K562 (cell line): ENCODE measurements at regions not wholly inside any gene's neighbourhood (a gene's known extent, or its start where the extent isn't known, plus 50 kb on each side); places are given as distances from the start of the nearest gene placed in this dataset.

Experiments used
- ATAC-seq: fragments of 200-7000 bp; cut with Tn5 transposase; 3 replicates; pipeline ENCODE4 v1.9.1; 2020; ENCODE audit warnings: moderate library complexity
- BruUV-seq: library from RNA; stranded (reverse); fragments of 400-500 nt; replicated peaks from 2 replicates; lab custom pipeline; 2021; lab: Mats Ljungman, UMichigan
- CTCF ChIA-PET: fragments of 300-600 bp; formaldehyde crosslinking; extraction: SDS; loops from one replicate; lab custom pipeline; 2021; ENCODE audit warnings: low intra/inter-chr PET ratio; lab: Yijun Ruan, JAX
- POLR2A ChIA-PET: fragments of 300-600, 350-650 bp; sonication (Branson Sonifier 250); formaldehyde crosslinking; extraction: SDS; loops from one replicate; lab custom pipeline; 2021; ENCODE audit warnings: antibody characterized with exemption, inconsistent platforms; lab: Yijun Ruan, JAX
- DNase-seq, 4 experiments: peaks; one replicate each; pipeline versions ENCODE4 v3.0.0 to v3.0.0-alpha.2; 2011 to 2018; ENCODE audit warnings: low spot score in 3 of 4, mixed read lengths in 3 of 4; ENCODE audit errors: extremely low read depth in 1 of 4
- FAIRE-seq: peaks from 2 replicates; lab custom pipeline; 2011; peaks lifted over from hg19 to GRCh38; lab: Jason Lieb, UNC
- H2AFZ ChIP-seq: 2 replicates; pipeline ENCODE4 v1.6.0; 2011; ENCODE audit warnings: low read depth, low read length, control low read depth, inconsistent platforms
- H3K27ac ChIP-seq: fragments of 200-600 bp; 3 replicates; pipeline ENCODE4 v1.8.0; 2011; ENCODE audit warnings: low read depth, mild to moderate bottlenecking, control low read depth, inconsistent platforms, low read length, moderate library complexity, mixed read lengths; ENCODE audit errors: extremely low read depth
- H3K27me3 ChIP-seq, 2 experiments: fragments of 300-600 bp in 1 of 2; 2 replicates in 1 of 2; 3 replicates in 1 of 2; pipeline versions ENCODE4 v1.6.0 to v1.8.0; 2011; ENCODE audit warnings: inconsistent platforms in 2 of 2, low read length in 2 of 2, mild to moderate bottlenecking in 1 of 2, mixed read lengths in 1 of 2, moderate library complexity in 1 of 2; ENCODE audit not compliant: control insufficient read depth in 2 of 2, insufficient read depth in 2 of 2
- H3K36me3 ChIP-seq: fragments of 300-600 bp; 3 replicates; pipeline ENCODE4 v1.8.0; 2011; ENCODE audit warnings: mild to moderate bottlenecking, low read length, inconsistent platforms; ENCODE audit not compliant: control insufficient read depth, insufficient read depth
- H3K4me1 ChIP-seq, 2 experiments: fragments of 200-600 bp in 1 of 2; replicated peaks in 1 of 2; 2 replicates in 1 of 2; 3 replicates in 1 of 2; pipeline versions ENCODE4 v1.5.1 to v1.8.0; 2011; ENCODE audit warnings: inconsistent platforms in 2 of 2, low read length in 2 of 2, mild to moderate bottlenecking in 1 of 2, mixed read lengths in 1 of 2, moderate library complexity in 1 of 2; ENCODE audit not compliant: control insufficient read depth in 2 of 2, insufficient read depth in 2 of 2
- H3K4me2 ChIP-seq: 2 replicates; pipeline ENCODE4 v1.6.1; 2011; ENCODE audit warnings: low read length, control low read depth, inconsistent platforms, mixed read lengths; ENCODE audit not compliant: insufficient read depth
- H3K4me3 ChIP-seq: fragments of 200-600 bp; sonication (generic), shearing (Covaris generic); 2 replicates; pipeline ENCODE4 v1.5.1; 2016; ENCODE audit warnings: control low read depth, inconsistent platforms
- H3K79me2 ChIP-seq: fragments of 200-600 bp; 3 replicates; pipeline ENCODE4 v1.8.0; 2011; ENCODE audit warnings: low read length, inconsistent platforms; ENCODE audit not compliant: control insufficient read depth, insufficient read depth
- H3K9ac ChIP-seq, 2 experiments: 2 replicates each; pipeline versions ENCODE4 v1.6.0 to v1.6.1; 2011; ENCODE audit warnings: low read depth in 2 of 2, low read length in 2 of 2, control low read depth in 1 of 2, inconsistent platforms in 1 of 2, mild to moderate bottlenecking in 1 of 2, mixed read lengths in 1 of 2; ENCODE audit not compliant: insufficient read depth in 1 of 2
- H3K9me1 ChIP-seq: one replicate; pipeline ENCODE4 v1.6.0; 2011; ENCODE audit warnings: inconsistent platforms, mild to moderate bottlenecking, low read length, moderate library complexity; ENCODE audit not compliant: control insufficient read depth, insufficient read depth
- H3K9me3 ChIP-seq: replicated peaks from 2 replicates; pipeline ENCODE4 v1.5.1; 2011; ENCODE audit warnings: low read depth, low read length, inconsistent platforms; ENCODE audit not compliant: control insufficient read depth, insufficient read depth
- H4K20me1 ChIP-seq: replicated peaks from 2 replicates; pipeline ENCODE4 v1.6.1; 2011; ENCODE audit warnings: low read length, inconsistent platforms, mixed read lengths; ENCODE audit not compliant: control insufficient read depth, insufficient read depth
- ATF4 ChIP-seq: fragments of 450-650 bp; formaldehyde crosslinking; IDR thresholded peaks from 2 replicates; pipeline ENCODE4 v1.4.0; 2022; ENCODE audit warnings: mild to moderate bottlenecking, moderate library complexity
- CBFA2T3 ChIP-seq: fragments of 450-650 bp; IDR thresholded peaks from 2 replicates; pipeline ENCODE4 v1.6.1; 2017
- CUX1 ChIP-seq: fragments of 200-800 bp; sonication (Bioruptor generic); IDR thresholded peaks from 2 replicates; pipeline ENCODE4 v1.6.1; 2016; ENCODE audit warnings: missing genetic modification characterization, missing compliant biosample characterization
- NFIX ChIP-seq: fragments of 250-450 bp; sonication (Bioruptor Pico); IDR thresholded peaks from 2 replicates; pipeline ENCODE4 v1.4.0; 2020; ENCODE audit warnings: low read depth, mild to moderate bottlenecking, moderate library complexity
- SMAD4 ChIP-seq: fragments of 250-450 bp; sonication (Bioruptor Pico); conservative IDR thresholded peaks from 2 replicates; pipeline ENCODE4 v1.8.0; 2021; ENCODE audit warnings: inconsistent platforms, mild to moderate bottlenecking, moderate library complexity
- TRIM28 ChIP-seq: fragments of 450-650 bp; IDR thresholded peaks from 2 replicates; pipeline ENCODE4 v1.6.1; 2017
- ZBTB33 ChIP-seq: sonication (generic); formaldehyde crosslinking; IDR thresholded peaks from 2 replicates; pipeline ENCODE4 v1.8.1; 2023; ENCODE audit warnings: mild to moderate bottlenecking, missing genetic modification reagents
- ZBTB49 ChIP-seq: sonication (generic); formaldehyde crosslinking; IDR thresholded peaks from 2 replicates; pipeline ENCODE4 v1.8.0; 2022; ENCODE audit warnings: missing genetic modification reagents, mild to moderate bottlenecking, borderline replicate concordance
- ZNF134 ChIP-seq: fragments of 250-450 bp; sonication (Bioruptor Pico); conservative IDR thresholded peaks from 2 replicates; pipeline ENCODE4 v1.4.0; 2020
- WGBS: fragments of 100-300 bp; shearing (Covaris generic); methylation state at CpG from one replicate; pipeline ENCODE4 v1.1.6; 2016; ENCODE audit warnings: low coverage, mixed read lengths; ENCODE audit not compliant: insufficient coverage; ENCODE audit errors: missing lambda C conversion rate; 5-methylcytosine and 5-hydroxymethylcytosine counted together
- in situ Hi-C: fragments of 300-500 bp; cut with MboI; formaldehyde crosslinking; loops from 4 replicates; pipeline ENCODE4 v1.15.0; 2018; ENCODE audit warnings: inconsistent platforms, mixed read lengths
- intact Hi-C: fragments of 100-400 bp; cut with micrococcal nuclease; formaldehyde crosslinking; loops from 2 replicates; pipeline ENCODE4 v1.14.2; 2022

GRCh38 chr17:79311373-79311772, 236.7 kb downstream of the ENGASE start:
- no TSS peak for BruUV-seq
- H3K27ac ChIP-seq = no peak overlapping the region
- H2AFZ ChIP-seq = no peak overlapping the region
- no peaks in the 10 kb centered on the region for H3K9me1 ChIP-seq
- no peak overlapping the region for H3K4me2 ChIP-seq
- FAIRE-seq (no peak), ATAC-seq (no peak), DNase-seq (no peak)
- ChIA-PET CTCF (no interaction called here), POLR2A (no interaction called here)
- H3K79me2 ChIP-seq = no peaks in the 10 kb centered on the region
- intact Hi-C loops = no loop called here
- H3K4me1 ChIP-seq = peaks cover 0 to 4% of the 10 kb centered on the region in 2 experiments; a peak in 2 of 5 replicates
- 0% methylated on average over 4 of the region's 4 CpGs for WGBS
- no peaks in the 10 kb centered on the region for H3K36me3 ChIP-seq
- no peak for TF ChIP-seq ATF4 (CRISPR knock-in tag)
- TF ChIP-seq ZBTB49 (CRISPR knock-in tag) = no peak
- no peak for TF ChIP-seq TRIM28
- peak; percentile 59; the same call in 1 of the 2 replicates for TF ChIP-seq CUX1 (CRISPR knock-in tag)
- TF ChIP-seq CBFA2T3 = no peak
- no peak for TF ChIP-seq ZBTB33 (CRISPR knock-in tag)
- no peak for TF ChIP-seq SMAD4 (CRISPR knock-in tag)
- no peak for TF ChIP-seq NFIX (CRISPR knock-in tag)
- TF ChIP-seq ZNF134 (CRISPR knock-in tag) = no peak
- in situ Hi-C loops = no loop called here
- peaks cover 7% of the 10 kb centered on the region for H4K20me1 ChIP-seq
- no peak overlapping the region for H3K4me3 ChIP-seq
- peaks cover 4 to 59% of the 10 kb centered on the region in 2 experiments; a peak in 4 of 5 replicates for H3K27me3 ChIP-seq
- no peaks in the 10 kb centered on the region for H3K9me3 ChIP-seq
- H3K9ac ChIP-seq = no peak overlapping the region
